HG03108 (cell line): ENCODE measurements at regions not wholly inside any gene's neighbourhood (a gene's known extent, or its start where the extent isn't known, plus 50 kb on each side); places are given as distances from the start of the nearest gene placed in this dataset.

Experiments
- ATAC-seq: cut with Tn5 transposase; IDR thresholded peaks from one replicate; pipeline ENCODE4 v1.9.1; 2021; ENCODE audit warnings: moderate library complexity; ENCODE audit not compliant: unreplicated experiment

- no peak for ATAC-seq
These were observed 414.1 kb downstream of the FGF9 start for GRCh38 chr13:22085001-22085400.

GRCh38 chr13:22086597-22087330, 415.9 kb downstream of the FGF9 start:
- ATAC-seq, result no peak

- no peak for ATAC-seq
These were observed 419.2 kb downstream of the FGF9 start for GRCh38 chr13:22090106-22090505.

- ATAC-seq, result no peak
These were observed 420.5 kb downstream of the FGF9 start for GRCh38 chr13:22091222-22091970.

- ATAC-seq, result no peak
These were observed 421.1 kb downstream of the FGF9 start for GRCh38 chr13:22091971-22092300.

GRCh38 chr13:22092791-22093560, 422.1 kb downstream of the FGF9 start:
- no peak for ATAC-seq

GRCh38 chr13:22095794-22096193, 424.9 kb downstream of the FGF9 start:
- ATAC-seq, result no peak

- ATAC-seq, result no peak
These were observed 428.7 kb downstream of the FGF9 start for GRCh38 chr13:22099585-22099984.

- ATAC-seq, result no peak
These were observed 431.4 kb downstream of the FGF9 start for GRCh38 chr13:22102271-22102670.

GRCh38 chr13:22103046-22104027, 432.5 kb downstream of the FGF9 start:
- no peak for ATAC-seq

GRCh38 chr13:22106058-22106457, 435.2 kb downstream of the FGF9 start:
- ATAC-seq, result no peak

GRCh38 chr13:22107549-22107948, 436.7 kb downstream of the FGF9 start:
- ATAC-seq, result no peak

GRCh38 chr13:22108283-22108942, 437.5 kb downstream of the FGF9 start:
- ATAC-seq, result no peak

GRCh38 chr13:22108979-22109378, 438.1 kb downstream of the FGF9 start:
- no peak for ATAC-seq

- ATAC-seq, result no peak
These were observed 439.5 kb downstream of the FGF9 start for GRCh38 chr13:22110368-22110767.

GRCh38 chr13:22111152-22111783, 440.4 kb downstream of the FGF9 start:
- no peak for ATAC-seq

- no peak for ATAC-seq
These were observed 441.1 kb downstream of the FGF9 start for GRCh38 chr13:22111961-22112360.

- no peak for ATAC-seq
These were observed 442.3 kb downstream of the FGF9 start for GRCh38 chr13:22112956-22113745.
